ENCODE measurements at regions not wholly inside any gene's neighbourhood (a gene's known extent, or its start where the extent isn't known, plus 50 kb on each side); places are given as distances from the start of the nearest gene placed in this dataset.

DNA sequence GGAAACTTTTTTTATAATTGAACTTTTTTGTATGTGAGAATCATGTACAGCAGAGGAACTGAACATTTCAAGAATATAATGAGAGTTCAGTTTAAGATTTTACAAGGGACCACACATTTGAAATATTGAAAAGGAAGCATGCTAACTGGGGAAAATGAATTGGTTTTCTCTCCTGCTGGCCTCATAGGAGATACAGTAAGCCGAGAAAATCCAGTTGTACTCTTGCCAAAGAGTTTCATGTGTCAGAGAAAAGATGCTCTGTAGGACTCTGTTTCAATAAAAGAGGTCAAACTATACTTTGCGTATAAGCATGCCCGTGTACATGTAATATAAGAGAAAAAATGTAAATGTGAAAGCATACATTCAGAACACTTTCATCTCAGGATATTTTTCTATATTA is 393.5 kb upstream of the NRSN1 start:
- Histone ChIP-seq H3K36me3 (ENCODE audit: control insufficient read depth in 2 of 2, extremely low read depth in 1 of 2, insufficient read depth in 2 of 2, low read length in 2 of 2) (no peaks in the 10 kb centered on the region), H3K9ac (replicated peaks; ENCODE audit: extremely low read depth, insufficient read depth, low read length) (no peak overlapping the region), H3K9me1 (replicated peaks; ENCODE audit: control insufficient read depth, extremely low read depth, insufficient read depth, low read length) (no peaks in the 10 kb centered on the region), H3K4me2 (ENCODE audit: insufficient read depth, low read length) (no peak overlapping the region), H2AFZ (ENCODE audit: low read depth, low read length) (no peak overlapping the region), H3K4me3 (replicated peaks in 1 of 3; ENCODE audit: insufficient read depth in 1 of 3, low read depth in 1 of 3, low read length in 3 of 3) (no peak overlapping the region), H4K20me1 (replicated peaks; ENCODE audit: control insufficient read depth, extremely low read depth, insufficient read depth, low read length) (no peaks in the 10 kb centered on the region), H3K27me3 (ENCODE audit: control insufficient read depth in 2 of 2, insufficient read depth in 2 of 2, low read length in 2 of 2) (no peaks in the 10 kb centered on the region), H3K9me3 (replicated peaks; ENCODE audit: control insufficient read depth, insufficient read depth, low read length) (no peaks in the 10 kb centered on the region), H3K79me2 (ENCODE audit: control insufficient read depth, insufficient read depth, low read length) (no peaks in the 10 kb centered on the region), H3K27ac (ENCODE audit: insufficient read depth, low read depth, low read length) (no peak overlapping the region), H3K4me1 (ENCODE audit: control insufficient read depth, extremely low read depth, insufficient read depth, low read length) (no peaks in the 10 kb centered on the region)
- DNase-seq (ENCODE audit: low read depth, low spot score), result no peak
- FAIRE-seq, result no peak
- ChIA-PET POLR2A (no interaction called here), CTCF (no interaction called here)
- dilution Hi-C loops (cut with MboI; ENCODE audit: extremely low pct_ligation_motif_present, low sequenced_read_pairs), result no loop called here
- BruUV-seq (replicated peaks), result no TSS peak
- no peak for TF ChIP-seq JUN (IDR thresholded peaks at IDR 0.05; ENCODE audit: borderline replicate concordance, insufficient read depth, insufficient read length, low read depth)
- no peak for TF ChIP-seq POLR2A (IDR thresholded peaks at IDR 0.05; ENCODE audit: low read depth, low read length)
- TF ChIP-seq CTCF (IDR thresholded peaks at IDR 0.05; ENCODE audit: extremely low read depth in 1 of 2, insufficient read depth in 1 of 2, low read depth in 1 of 2, low read length in 2 of 2), result no peak
- TF ChIP-seq GATA2 (IDR thresholded peaks at IDR 0.05; ENCODE audit: insufficient read depth, insufficient read length, low read depth, low read length), result no peak
- TF ChIP-seq MAX (IDR thresholded peaks at IDR 0.05; ENCODE audit: insufficient read depth, insufficient read length), result no peak
- TF ChIP-seq POLR2AphosphoS5 (IDR thresholded peaks at IDR 0.05; ENCODE audit: insufficient read depth, low read depth, low read length), result no peak
- no peak for TF ChIP-seq MYC (IDR thresholded peaks at IDR 0.05; ENCODE audit: low read depth, low read length)
- intact Hi-C loops (cut with micrococcal nuclease), result no loop called here

GRCh38 chr6:23735151-23735550 is 390.9 kb upstream of the NRSN1 start:
- H3K27ac ChIP-seq (ENCODE audit: insufficient read depth, low read depth, low read length), result no peak overlapping the region
- H3K9me3 ChIP-seq (replicated peaks; ENCODE audit: control insufficient read depth, insufficient read depth, low read length), result no peaks in the 10 kb centered on the region
- DNase-seq (ENCODE audit: low read depth, low spot score) (no peak), FAIRE-seq (no peak)
- H4K20me1 ChIP-seq (replicated peaks; ENCODE audit: control insufficient read depth, extremely low read depth, insufficient read depth, low read length), result no peaks in the 10 kb centered on the region
- H3K27me3 ChIP-seq (ENCODE audit: control insufficient read depth in 2 of 2, insufficient read depth in 2 of 2, low read length in 2 of 2), result no peaks in the 10 kb centered on the region
- TF ChIP-seq JUN (IDR thresholded peaks at IDR 0.05; ENCODE audit: borderline replicate concordance, insufficient read depth, insufficient read length, low read depth), result no peak
- TF ChIP-seq MYC (IDR thresholded peaks at IDR 0.05; ENCODE audit: low read depth, low read length), result no peak
- no peak for TF ChIP-seq GATA2 (IDR thresholded peaks at IDR 0.05; ENCODE audit: insufficient read depth, insufficient read length, low read depth, low read length)
- TF ChIP-seq POLR2A (IDR thresholded peaks at IDR 0.05; ENCODE audit: low read depth, low read length), result no peak
- TF ChIP-seq POLR2AphosphoS5 (IDR thresholded peaks at IDR 0.05; ENCODE audit: insufficient read depth, low read depth, low read length), result no peak
- no peak for TF ChIP-seq MAX (IDR thresholded peaks at IDR 0.05; ENCODE audit: insufficient read depth, insufficient read length)
- no peak for TF ChIP-seq FOS (IDR thresholded peaks at IDR 0.05; ENCODE audit: borderline replicate concordance, insufficient read depth, low read length)
- no peak for TF ChIP-seq EZH2 (IDR thresholded peaks at IDR 0.05; ENCODE audit: borderline replicate concordance, low read depth, low read length, severe bottlenecking)
- TF ChIP-seq CTCF (IDR thresholded peaks at IDR 0.05; ENCODE audit: extremely low read depth in 1 of 2, insufficient read depth in 1 of 2, low read depth in 1 of 2, low read length in 2 of 2), result no peak
- no peaks in the 10 kb centered on the region for H3K36me3 ChIP-seq (ENCODE audit: control insufficient read depth in 2 of 2, extremely low read depth in 1 of 2, insufficient read depth in 2 of 2, low read length in 2 of 2)
- H3K9me1 ChIP-seq (replicated peaks; ENCODE audit: control insufficient read depth, extremely low read depth, insufficient read depth, low read length), result no peaks in the 10 kb centered on the region
- intact Hi-C loops (cut with micrococcal nuclease), result no loop called here
- ChIA-PET POLR2A (no interaction called here), CTCF (no interaction called here)
- no TSS peak for BruUV-seq (replicated peaks)
- H3K4me3 ChIP-seq (replicated peaks in 1 of 3; ENCODE audit: insufficient read depth in 1 of 3, low read depth in 1 of 3, low read length in 3 of 3), result no peak overlapping the region
- no peak overlapping the region for H2AFZ ChIP-seq (ENCODE audit: low read depth, low read length)
- no peak overlapping the region for H3K9ac ChIP-seq (replicated peaks; ENCODE audit: extremely low read depth, insufficient read depth, low read length)
- H3K4me1 ChIP-seq (ENCODE audit: control insufficient read depth, extremely low read depth, insufficient read depth, low read length), result no peaks in the 10 kb centered on the region
- H3K4me2 ChIP-seq (ENCODE audit: insufficient read depth, low read length), result no peak overlapping the region
- dilution Hi-C loops (cut with MboI; ENCODE audit: extremely low pct_ligation_motif_present, low sequenced_read_pairs), result no loop called here
- no peaks in the 10 kb centered on the region for H3K79me2 ChIP-seq (ENCODE audit: control insufficient read depth, insufficient read depth, low read length)
